ENCODE measurements at regions not wholly inside any gene's neighbourhood (a gene's known extent, or its start where the extent isn't known, plus 50 kb on each side); places are given as distances from the start of the nearest gene placed in this dataset.

DNA sequence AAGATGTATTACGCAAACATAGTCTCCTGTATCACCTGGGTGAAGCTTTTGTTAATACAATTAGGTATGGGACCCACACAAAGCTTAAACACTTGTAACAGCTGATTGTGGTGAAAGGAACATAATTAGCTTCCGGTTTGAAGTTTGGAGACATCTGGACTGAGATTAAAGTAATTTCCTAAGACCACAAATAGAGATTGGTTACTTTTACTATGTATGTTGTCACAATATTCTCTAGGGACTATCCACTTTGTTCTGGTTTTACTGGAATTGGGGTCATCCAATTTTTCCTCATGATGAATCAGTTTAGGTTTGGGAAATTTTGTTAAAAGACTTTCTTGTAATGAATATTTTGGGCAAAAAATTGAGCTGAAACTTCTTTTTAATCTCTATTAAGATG is 71.8 kb upstream of the SAMSN1 start:
- intact Hi-C loops (cut with DNase I) = no loop called here
- TF ChIP-seq CTCF (IDR thresholded peaks at IDR 0.05; ENCODE audit: borderline replicate concordance, extremely low read depth, insufficient read depth) = no peak

GRCh38 chr21:14617040-14617393 is 70.9 kb upstream of the SAMSN1 start:
- TF ChIP-seq CTCF (IDR thresholded peaks at IDR 0.05; ENCODE audit: borderline replicate concordance, extremely low read depth, insufficient read depth) = no peak
- Histone ChIP-seq H3K27me3 (ENCODE audit: control insufficient read depth, insufficient read depth, low read length) (no peaks in the 10 kb centered on the region), H3K27ac (ENCODE audit: low read depth in 2 of 2, low read length in 2 of 2) (no peak overlapping the region), H3K36me3 (ENCODE audit: control insufficient read depth in 2 of 3, insufficient read depth in 3 of 3, low read length in 3 of 3) (no peaks in the 10 kb centered on the region), H3K9me3 (ENCODE audit: control insufficient read depth in 2 of 3, insufficient read depth in 1 of 3, low read length in 3 of 3) (peaks cover 0 to 3% (median 0%) of the 10 kb centered on the region in 3 donors), H3K9ac (ENCODE audit: low read length in 3 of 3) (no peak overlapping the region), H3K4me3 (ENCODE audit: low read length in 3 of 3) (no peak overlapping the region), H3K4me1 (ENCODE audit: control insufficient read depth in 2 of 3, insufficient read depth in 2 of 3, low read depth in 1 of 3, low read length in 3 of 3) (no peaks in the 10 kb centered on the region)
- FAIRE-seq (no peak), DNase-seq (no peak)
- intact Hi-C loops (cut with DNase I) = no loop called here

More for the DNA sequence above, 71.8 kb upstream of the SAMSN1 start:
- Histone ChIP-seq H3K4me1 (ENCODE audit: control insufficient read depth in 2 of 3, insufficient read depth in 2 of 3, low read depth in 1 of 3, low read length in 3 of 3) (no peaks in the 10 kb centered on the region), H3K9me3 (ENCODE audit: control insufficient read depth in 2 of 3, insufficient read depth in 1 of 3, low read length in 3 of 3) (peaks cover 0 to 3% (median 0%) of the 10 kb centered on the region in 3 donors), H3K9ac (ENCODE audit: low read length in 3 of 3) (no peak overlapping the region), H3K27me3 (ENCODE audit: control insufficient read depth, insufficient read depth, low read length) (no peaks in the 10 kb centered on the region), H3K27ac (ENCODE audit: low read depth in 2 of 2, low read length in 2 of 2) (no peak overlapping the region), H3K4me3 (ENCODE audit: low read length in 3 of 3) (no peak overlapping the region), H3K36me3 (ENCODE audit: control insufficient read depth in 2 of 3, insufficient read depth in 3 of 3, low read length in 3 of 3) (no peaks in the 10 kb centered on the region)
- DNase-seq (no peak), FAIRE-seq (no peak)

DNA sequence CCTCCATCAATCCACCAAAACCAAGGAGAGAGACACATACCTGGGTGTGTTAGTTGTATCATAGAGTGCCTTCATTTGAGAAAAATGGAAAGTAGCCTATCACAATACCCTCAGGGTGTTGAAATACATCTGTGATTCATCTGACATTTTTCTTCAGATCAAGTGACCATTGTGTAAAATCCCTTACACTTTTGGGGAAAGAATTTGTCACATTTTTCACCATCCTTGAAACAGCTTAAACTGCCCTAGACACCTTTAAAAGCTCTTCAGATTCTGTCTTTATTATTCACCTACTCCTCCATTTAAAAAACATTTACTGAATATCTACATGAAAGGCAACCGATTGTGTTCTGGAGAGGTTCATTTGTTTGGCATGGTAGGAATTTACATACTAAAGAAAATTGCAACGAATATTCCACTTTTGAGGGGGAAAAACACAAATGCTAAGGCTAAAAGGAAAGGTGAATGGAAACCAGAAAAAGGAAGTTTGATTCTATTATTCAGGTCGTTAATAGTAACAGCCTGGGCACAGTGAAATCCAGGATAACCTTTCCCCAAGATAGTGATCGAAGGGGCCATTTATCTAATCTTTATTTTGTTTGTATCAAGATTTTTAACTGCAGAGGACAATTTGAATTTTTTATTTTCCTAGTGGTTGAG is 70.4 kb upstream of the SAMSN1 start:
- no peaks in the 10 kb centered on the region for H3K36me3 ChIP-seq (ENCODE audit: control insufficient read depth in 2 of 3, insufficient read depth in 3 of 3, low read length in 3 of 3)

More for the DNA sequence above, 70.4 kb upstream of the SAMSN1 start:
- FAIRE-seq (no peak), DNase-seq (no peak)
- TF ChIP-seq CTCF (IDR thresholded peaks at IDR 0.05; ENCODE audit: borderline replicate concordance, extremely low read depth, insufficient read depth) = no peak
- Histone ChIP-seq H3K4me3 (ENCODE audit: low read length in 3 of 3) (no peak overlapping the region), H3K9me3 (ENCODE audit: control insufficient read depth in 2 of 3, insufficient read depth in 1 of 3, low read length in 3 of 3) (no peaks in the 10 kb centered on the region), H3K9ac (ENCODE audit: low read length in 3 of 3) (no peak overlapping the region), H3K27ac (ENCODE audit: low read depth in 2 of 2, low read length in 2 of 2) (no peak overlapping the region), H3K27me3 (ENCODE audit: control insufficient read depth, insufficient read depth, low read length) (no peaks in the 10 kb centered on the region), H3K4me1 (ENCODE audit: control insufficient read depth in 2 of 3, insufficient read depth in 2 of 3, low read depth in 1 of 3, low read length in 3 of 3) (no peaks in the 10 kb centered on the region)
- intact Hi-C loops (cut with DNase I) = no loop called here

All from kidney (tissue), 13 donors.